GM21360 (cell line): ENCODE measurements at regions not wholly inside any gene's neighbourhood (a gene's known extent, or its start where the extent isn't known, plus 50 kb on each side); places are given as distances from the start of the nearest gene placed in this dataset.

Experiments
- ATAC-seq: cut with Tn5 transposase; IDR thresholded peaks from one replicate; pipeline ENCODE4 v1.9.1; 2021; ENCODE audit warnings: mild to moderate bottlenecking, moderate library complexity; ENCODE audit not compliant: unreplicated experiment

DNA sequence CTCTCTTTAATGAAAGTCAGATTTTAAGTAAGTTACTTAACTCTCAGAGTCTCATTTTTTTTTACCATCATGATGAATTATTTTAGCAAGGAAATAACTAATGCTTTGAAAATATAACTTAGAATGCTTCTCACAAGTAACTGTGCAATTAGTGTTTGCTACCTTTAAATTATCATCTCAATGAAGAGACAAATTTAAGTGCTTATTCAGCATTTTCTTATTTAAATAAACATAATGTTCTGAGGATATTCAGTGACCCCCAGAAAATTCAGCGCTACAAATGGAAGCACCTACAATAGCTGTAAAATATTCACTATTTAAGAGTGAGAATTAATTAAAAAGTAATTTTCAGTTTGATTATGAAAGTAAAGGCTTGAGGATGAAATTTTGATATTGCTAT, 527.2 kb downstream of the SLITRK1 start:
- no peak for ATAC-seq

DNA sequence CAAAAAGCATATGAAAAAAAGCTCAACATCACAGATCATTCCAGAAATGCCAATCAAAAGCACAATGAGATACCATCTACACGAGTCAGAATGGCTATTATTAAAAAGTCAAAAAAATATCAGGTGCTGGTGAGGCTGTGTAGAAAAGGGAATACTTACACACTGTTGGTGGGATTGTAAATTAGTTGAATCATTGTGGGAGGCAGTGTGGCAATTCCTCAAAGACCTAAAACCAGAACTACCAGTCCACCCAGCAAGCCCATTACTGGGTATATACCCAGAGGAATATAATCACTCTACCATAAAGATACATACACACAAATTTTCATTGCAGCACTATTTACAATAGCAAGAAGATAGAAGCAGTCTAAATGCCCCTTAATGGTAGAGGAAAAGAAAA, 529.9 kb downstream of the SLITRK1 start:
- ATAC-seq: no peak

DNA sequence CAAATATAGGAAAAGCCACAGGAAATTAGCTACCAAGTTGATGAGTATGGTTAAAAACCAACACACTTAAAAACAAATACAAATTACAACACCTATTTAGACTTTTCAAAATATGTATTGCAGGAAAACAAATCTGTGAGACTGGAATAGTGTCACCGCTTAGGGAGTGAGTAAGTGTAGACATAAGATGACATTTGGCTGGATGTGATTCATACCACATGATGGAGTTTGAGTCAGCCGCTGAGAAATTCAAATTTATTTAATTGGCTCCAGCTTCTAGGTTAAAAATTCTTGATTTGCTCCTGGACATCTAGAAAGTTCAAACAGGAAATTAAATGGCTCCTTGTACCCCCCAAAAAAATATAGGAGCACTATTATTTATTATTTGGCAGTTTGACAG, 531.7 kb downstream of the SLITRK1 start:
- ATAC-seq: no peak

DNA sequence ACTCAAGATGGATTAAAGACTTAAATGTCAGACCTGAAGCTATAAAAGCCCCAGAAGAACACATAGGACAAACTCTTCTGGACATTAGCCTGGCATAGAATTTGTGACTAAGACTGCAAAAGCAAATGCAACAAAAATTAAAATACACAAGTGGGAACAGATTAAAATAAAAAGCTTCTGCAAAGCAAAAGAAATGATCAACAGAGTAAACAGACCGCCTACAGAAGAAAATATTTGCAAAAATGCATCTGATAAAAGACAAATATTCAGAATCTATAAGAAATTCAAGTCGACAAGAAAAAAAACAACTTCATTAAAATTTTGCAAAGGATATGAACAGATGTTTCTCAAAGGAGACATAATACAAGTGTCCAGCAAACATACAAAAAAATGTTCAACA, 537.8 kb downstream of the SLITRK1 start:
- no peak for ATAC-seq

DNA sequence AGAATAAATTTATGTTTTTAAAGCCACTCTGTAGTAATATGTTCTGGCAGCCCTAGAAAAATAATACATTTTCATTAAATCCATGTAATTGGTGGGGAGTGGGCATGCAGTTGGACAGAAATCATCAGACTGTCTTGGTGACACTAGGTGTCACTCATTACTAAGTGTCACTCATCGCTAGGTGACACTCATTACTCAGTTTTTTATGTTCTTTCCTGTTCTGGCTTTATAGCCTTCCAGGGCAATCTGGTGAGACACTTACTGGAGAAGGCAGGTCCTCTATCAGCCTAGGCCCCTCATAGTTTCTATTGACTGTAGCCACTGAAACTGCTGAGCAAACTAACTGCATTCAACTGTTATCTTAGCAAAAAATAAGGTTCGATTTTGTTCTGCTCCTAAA, 542.1 kb downstream of the SLITRK1 start:
- ATAC-seq: no peak

DNA sequence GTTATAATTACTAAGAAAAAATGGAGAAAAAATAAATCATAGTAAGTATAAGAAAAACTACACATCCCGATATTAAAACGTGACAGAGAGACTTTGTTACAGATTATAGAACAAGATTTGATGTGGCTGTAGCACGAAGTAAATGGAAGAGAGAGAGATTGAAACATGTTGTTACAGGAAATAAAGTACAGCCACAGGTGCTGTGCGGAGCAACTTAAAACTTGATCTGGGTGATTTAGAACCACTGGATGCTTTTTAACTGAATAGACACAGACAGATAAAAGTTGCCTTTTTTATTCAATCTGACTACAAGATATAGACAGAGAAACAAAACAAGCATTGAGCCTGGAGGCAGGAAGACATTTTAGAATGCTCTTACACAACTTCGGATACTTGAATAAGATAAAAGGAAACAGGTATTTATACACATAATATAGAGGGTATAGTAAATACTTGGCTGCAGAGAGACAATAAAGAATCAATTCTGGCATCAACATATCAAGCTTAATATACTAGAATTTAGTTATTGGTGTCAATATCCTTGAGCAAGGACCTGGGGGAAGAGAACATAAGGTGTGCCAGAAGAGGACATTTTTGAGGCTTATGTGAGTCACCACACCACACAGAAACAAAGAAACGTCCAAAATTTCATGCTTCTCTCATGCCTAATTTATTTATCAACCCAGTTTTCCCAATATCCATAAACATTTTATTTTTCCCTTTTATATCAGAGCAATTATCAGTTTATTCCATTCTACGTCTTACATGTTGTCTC, 548.5 kb downstream of the SLITRK1 start:
- ATAC-seq: no peak

DNA sequence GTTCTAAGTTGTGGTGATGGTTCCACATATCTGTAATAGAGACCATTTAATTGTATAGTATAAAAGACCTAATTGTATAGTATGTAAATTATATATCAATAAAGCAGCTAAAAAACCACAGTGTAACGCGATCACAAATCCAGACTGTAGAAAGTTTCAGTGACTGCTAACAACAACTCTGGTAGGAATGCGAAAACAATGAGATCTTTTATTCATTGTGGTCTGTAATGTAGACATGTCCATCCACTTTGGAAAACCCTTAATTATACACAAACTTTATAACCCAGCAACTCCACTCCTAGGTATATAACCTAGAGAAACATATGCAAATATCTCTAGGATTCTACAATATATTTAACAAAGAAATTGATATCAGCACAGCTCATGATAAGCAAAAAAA, 549.5 kb downstream of the SLITRK1 start:
- ATAC-seq: no peak

DNA sequence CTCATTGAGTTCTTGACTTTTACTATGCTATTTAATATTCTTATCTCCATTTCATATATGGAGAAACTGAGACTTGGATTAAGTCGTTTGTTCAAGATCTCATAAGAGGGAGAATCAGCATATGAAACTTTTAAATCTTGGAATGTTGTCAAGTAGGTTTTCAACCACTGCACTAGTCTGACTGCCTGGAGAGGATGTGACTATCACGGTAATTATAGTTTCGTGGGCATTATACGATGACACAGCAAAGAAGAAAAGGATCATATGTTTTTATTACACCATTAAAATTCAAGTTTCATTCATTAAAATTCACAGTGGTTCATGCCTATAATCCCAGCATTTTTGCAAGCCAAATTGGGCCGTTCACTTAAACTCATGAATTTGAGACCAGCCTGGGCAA, 555.2 kb downstream of the SLITRK1 start:
- no peak for ATAC-seq

DNA sequence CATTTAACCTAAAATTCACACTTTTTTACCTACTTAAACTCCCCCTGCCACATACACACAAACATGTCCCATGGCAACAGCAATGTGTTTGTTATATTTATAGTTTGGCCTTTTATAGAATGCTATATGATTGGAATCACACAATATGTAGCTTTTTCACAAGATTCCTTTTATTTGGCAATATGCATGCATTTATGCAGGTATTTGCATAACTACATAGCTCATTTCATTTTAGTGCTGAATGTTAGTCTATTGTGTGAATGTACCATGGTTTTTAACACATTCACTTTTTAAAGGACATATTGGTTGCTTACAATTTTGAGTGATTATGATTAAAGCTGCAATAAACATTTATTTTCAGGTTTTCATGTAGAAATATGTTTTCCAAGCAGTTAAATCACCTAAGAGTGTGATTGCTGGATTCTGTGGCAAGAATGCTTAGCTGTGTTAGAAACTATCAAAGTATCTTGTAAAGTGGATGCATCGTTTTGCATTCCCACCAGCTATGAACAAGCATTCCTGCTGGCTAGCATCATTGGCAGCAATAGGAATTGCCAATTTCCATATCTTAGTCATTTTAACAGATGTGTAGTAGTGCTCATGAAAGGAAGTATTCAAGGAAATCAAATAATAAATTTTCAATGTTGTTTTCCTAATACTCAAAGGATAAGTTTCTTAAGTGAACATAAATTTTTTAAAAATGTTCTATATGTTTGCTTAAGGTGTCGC, 557.0 kb downstream of the SLITRK1 start:
- no peak for ATAC-seq

DNA sequence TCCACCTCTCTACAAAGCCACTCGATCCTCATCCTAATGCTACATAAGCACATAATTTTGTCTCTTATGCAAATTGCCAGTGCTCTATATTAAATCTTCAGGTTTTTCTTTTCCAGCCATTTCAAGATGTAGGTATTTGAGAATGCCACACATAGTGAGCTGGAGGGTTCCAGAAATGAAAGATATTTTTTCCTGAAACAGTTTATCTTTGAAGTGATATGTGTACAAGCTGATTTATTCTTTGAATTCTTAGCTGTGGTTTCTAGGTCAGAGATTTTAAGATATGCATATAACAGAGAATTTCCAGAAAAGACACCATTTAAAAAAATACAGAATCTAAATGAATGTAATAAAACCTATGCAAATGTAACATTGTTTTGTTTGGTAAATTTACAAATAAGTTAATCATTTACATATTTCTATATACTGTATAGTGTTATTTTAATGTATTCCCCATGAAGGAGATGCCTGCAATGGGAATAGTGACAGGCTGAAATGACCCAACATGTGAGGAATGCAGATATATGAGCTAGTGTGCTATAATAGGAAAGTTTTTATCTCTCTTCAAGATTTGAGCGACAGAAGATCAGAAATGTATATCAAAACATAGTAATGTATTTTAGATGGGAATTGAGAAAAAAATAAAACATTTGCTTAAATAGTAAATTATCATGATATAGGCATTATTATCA, 570.2 kb downstream of the SLITRK1 start:
- ATAC-seq: no peak

DNA sequence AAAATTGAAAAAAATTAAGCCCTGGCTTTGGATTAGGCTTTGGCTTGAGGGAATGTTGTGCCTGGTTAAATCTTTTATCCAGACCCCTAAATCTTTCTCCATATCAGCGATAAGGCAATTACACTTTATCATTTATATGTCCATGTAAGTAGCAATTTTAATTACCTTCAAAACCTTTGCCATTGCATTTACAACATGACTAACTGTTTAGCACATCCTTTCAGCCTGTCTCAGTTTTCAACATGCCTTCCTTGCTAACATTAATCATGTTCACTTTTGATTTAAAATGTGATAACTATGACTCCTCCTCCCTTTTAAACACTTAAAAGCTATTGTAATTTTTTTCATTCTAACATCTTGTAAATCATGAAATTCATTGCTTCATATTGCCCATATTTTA, 583.7 kb downstream of the SLITRK1 start:
- ATAC-seq: no peak

DNA sequence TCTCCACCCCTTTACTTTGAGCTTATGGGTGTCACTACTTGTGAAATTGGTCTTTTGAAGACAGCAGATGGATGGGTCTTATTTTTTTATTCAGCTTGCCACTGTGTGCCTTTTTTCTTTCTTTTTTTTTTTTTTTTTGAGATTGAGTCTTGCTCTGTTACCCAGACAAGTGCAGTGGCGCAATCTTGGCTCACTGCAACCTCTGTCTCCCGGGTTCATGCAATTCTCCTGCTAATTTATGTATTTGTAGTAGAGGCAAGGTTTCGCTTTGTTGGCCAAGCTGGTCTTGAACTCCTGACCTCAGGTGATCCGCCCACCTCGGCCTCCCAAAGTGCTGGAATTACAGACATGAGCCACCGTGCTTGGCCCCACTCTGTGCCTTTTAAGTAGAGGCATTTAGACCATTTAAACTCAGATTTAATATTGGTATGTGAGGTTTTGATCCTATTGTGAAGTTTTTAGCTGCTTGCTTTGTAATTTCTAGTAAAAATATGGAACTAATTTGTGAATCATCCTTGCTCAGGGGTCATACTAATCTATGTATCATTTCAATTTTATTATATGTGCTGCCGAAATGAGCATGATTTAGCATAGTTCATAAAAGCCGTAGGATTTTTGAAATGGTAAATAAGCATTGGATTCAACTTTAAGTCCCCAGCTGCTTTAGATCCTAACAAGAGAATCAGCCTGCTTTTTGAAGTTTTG, 584.5 kb downstream of the SLITRK1 start:
- ATAC-seq: no peak

DNA sequence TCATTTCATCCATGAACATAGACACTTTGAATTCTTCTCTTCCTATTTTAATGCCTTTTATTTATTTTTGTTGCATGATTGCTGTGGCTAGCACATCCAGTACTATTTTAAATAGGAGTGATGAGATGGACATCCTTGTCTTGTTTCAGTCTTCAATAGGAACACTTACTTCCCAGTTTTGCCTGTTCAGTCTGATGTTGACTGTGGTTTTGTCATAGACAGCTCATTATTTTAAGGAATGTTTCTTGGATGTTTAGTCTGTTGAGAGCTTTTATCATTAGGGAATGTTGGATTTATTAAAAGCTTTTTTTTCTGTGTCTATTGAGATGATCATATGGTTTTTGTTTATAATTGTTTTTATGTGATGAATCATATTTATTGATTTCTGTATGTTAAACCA, 586.6 kb downstream of the SLITRK1 start:
- no peak for ATAC-seq

DNA sequence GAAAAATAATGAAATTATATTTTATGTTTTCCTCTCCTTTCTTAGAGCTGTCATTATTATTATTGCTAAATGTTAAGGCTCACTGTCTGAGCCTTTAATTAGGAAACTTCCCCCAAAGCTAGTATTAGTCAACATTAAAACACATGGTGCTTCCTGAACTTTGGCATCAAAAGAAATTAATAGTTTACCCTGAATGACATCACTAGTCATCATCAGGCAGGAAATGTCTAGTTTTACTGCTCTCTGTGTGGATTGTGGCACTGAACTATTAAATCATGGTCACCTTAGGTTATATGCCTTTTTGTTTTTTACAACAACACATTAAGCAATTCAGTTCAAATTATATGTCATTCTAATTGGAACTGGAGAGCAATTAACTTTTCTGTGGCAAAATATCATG, 595.5 kb downstream of the SLITRK1 start:
- no peak for ATAC-seq

DNA sequence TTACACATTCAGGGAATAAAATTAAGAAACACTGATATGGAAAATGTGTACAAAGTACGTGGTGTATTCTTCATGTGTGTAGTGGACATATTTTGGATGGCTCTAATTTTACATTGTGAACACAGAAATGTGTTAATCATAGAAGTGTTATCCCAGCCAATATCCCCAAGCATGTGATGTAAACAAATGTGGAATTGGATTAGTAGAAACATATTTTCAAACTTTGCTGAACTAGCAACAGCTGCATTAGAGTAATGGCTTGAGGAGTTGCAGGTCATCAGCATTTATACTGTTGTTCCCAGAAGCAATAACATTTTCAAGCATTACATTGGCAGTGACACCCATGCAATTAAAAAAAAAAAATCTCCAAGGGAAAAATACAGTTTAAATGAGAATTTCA, 600.6 kb downstream of the SLITRK1 start:
- no peak for ATAC-seq

DNA sequence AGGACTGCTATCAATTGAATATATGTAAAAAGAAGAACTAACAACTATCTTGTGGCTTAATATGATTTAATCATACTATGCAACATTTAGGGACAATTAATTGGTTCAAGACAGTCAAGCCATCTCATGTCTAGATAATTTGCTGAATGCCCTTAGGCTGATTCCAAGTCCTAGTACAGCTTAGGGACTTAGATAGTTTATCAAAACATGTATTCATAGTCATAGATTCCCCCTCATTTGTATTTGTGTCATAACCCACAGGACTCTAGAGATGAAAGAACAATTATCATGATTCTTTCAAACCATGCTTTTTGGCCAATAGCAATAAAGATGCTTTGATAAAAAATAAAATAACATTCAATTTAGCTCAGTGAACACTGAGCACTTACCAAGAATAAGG, 607.6 kb downstream of the SLITRK1 start:
- no peak for ATAC-seq

DNA sequence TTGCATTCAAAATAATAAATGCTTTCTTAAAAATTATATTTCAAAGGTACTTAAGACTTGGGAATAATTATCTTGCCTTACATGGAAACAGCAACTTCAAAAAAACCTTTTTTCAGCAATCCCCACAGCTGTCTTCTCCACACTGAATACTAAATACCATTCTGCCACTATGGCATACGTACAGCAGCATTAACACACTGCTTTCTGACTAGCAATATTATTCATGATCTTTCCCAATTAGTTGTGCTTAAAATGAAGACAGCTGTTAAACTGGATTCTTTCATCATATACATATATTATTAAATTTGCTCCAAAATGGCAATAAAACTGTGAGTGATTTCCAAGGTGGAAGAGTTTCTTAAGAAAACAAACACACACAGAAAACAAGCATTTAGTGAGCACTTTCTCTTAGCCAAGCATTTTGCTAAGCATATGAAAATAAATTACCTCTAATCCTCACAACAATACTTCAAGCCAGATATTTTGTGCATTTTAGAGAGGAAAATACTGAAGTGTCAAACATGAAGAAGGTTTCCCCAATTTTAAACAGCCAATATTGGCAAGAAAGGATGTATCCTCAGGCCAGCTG, 609.5 kb downstream of the SLITRK1 start:
- ATAC-seq: no peak

DNA sequence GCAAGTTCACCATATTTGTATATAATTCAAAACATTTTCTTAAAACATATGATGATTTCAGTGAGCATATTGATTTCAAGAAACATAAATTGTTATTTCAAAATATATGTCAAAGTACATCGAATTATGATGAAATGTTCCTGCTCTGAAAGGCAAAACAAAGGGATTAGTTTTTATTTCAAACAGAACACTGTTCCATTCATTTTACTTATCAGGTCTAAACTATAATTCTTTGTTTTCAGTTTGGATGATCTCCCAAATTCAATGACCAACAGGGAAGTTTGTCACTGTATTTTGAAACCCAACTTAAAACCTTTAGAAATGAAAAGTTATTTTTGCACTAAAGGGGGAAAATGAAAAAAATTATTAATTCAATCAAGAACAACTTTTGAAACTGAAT, 610.2 kb downstream of the SLITRK1 start:
- ATAC-seq: no peak

DNA sequence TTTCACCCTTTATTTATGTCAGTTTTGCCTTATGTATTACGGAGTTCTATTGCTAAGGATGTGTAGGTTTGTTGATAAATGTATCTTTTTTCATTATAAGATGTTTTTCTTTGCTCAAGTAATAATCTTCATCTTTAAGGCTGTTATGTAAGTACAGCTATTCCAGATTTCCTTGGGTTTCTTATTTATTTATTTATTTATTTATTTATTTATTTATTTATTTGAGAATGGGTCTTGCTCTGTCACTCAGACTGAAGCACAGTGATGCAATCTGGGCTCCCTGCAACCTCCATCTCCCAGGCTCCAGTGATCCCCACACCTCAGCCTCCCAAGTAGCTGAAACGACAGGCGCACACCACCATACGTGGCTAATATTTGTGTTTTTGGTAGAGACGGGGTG, 617.0 kb downstream of the SLITRK1 start:
- ATAC-seq: no peak

DNA sequence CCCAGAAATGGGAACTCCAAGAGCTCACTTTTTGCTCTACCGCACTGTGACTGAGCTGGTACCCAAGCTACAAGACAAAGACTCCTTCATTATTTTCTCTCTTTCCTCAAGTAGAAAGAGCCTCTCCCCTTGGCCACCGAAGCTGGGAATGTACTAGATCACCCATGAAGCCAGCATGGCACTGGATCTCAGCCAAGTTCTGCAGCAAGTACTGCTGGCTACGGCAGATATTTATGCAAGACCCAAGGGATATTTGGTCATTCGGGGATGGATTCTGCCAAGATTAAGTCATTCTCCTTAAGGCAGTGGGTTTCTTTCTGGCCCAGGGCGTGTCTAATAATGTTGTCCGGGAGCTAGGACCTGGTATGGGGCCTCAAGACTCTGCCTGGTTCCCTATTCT, 633.5 kb downstream of the SLITRK1 start:
- ATAC-seq: no peak

DNA sequence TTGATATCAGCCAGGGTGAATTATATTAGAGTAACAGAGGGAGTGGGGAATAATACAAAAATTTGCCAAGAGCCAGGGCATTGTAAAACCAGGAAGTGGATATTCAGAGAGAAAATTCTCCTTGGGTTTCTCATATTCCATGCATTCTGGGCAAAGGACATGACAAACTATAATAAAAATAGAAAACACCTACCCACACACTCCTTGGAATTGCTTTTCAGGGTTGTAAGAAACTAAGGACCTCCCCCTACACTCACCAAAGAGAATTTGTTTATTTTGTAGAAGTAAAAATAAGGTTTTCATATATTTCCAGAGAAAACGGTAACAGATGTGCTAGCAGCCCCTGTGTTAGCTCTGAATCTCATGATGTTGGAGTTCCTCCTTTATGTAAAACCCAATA, 649.6 kb downstream of the SLITRK1 start:
- no peak for ATAC-seq
